ENCODE measurements at regions not wholly inside any gene's neighbourhood (a gene's known extent, or its start where the extent isn't known, plus 50 kb on each side); places are given as distances from the start of the nearest gene placed in this dataset. TPM values are rescaled to one million over a fixed set of nuclear protein-coding genes. Genes with fewer than 3 reads are reported as not detected.

DNA sequence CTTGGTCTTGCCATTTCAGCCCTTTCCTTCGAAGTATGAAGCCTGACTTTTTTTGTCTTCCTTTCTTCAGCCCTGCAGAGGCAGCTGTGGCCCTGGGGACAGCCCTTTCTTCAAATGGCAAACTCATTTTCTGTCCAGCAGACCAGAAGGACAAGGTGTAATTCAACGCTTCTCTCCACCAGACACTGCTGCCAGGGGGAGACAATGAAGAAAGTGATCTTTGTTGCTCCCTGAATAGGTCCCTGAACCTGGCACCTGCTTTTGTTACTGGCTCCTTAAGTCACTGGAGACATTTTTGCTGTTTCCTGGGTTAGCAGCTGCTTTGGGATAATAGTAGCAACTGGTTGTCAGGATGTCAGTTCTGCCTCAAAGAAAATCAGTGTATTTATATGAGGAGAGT is 50.8 kb upstream of the MACF1 start:
- TF ChIP-seq, protein P1, sequence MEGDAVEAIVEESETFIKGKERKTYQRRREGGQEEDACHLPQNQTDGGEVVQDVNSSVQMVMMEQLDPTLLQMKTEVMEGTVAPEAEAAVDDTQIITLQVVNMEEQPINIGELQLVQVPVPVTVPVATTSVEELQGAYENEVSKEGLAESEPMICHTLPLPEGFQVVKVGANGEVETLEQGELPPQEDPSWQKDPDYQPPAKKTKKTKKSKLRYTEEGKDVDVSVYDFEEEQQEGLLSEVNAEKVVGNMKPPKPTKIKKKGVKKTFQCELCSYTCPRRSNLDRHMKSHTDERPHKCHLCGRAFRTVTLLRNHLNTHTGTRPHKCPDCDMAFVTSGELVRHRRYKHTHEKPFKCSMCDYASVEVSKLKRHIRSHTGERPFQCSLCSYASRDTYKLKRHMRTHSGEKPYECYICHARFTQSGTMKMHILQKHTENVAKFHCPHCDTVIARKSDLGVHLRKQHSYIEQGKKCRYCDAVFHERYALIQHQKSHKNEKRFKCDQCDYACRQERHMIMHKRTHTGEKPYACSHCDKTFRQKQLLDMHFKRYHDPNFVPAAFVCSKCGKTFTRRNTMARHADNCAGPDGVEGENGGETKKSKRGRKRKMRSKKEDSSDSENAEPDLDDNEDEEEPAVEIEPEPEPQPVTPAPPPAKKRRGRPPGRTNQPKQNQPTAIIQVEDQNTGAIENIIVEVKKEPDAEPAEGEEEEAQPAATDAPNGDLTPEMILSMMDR (IDR thresholded peaks at IDR 0.05; ENCODE audit: control extremely low read depth, extremely low read depth), result no peak
- Histone ChIP-seq H3K9ac (ENCODE audit: insufficient read depth in 1 of 2, low read length in 2 of 2) (no peak overlapping the region), H3K4me3 (no peak overlapping the region), H3K4me1 (ENCODE audit: control insufficient read depth in 5 of 5, insufficient read depth in 5 of 5, low read length in 5 of 5) (peaks cover 28 to 86% (median 48%) of the 10 kb centered on the region in 5 donors), H3K27ac (ENCODE audit: low read depth in 1 of 2, low read length in 1 of 2) (peak overlapping the region in 1 of 2 donors; percentile 74), H3K9me3 (ENCODE audit: control insufficient read depth in 4 of 4, insufficient read depth in 3 of 4, low read length in 3 of 4) (no peaks in the 10 kb centered on the region), H3K36me3 (ENCODE audit: control insufficient read depth in 4 of 4, insufficient read depth in 4 of 4, low read length in 4 of 4) (no peaks in the 10 kb centered on the region), H3K27me3 (ENCODE audit: control insufficient read depth in 3 of 3, insufficient read depth in 3 of 3, low read length in 2 of 3) (no peaks in the 10 kb centered on the region)
- no peak for ATAC-seq (ENCODE audit: insufficient read depth, low FRiP score)
- 74 to 76% methylated on average over 2 of the region's 2 CpGs for WGBS, 2 donors
- DNase-seq, result no peak

DNA sequence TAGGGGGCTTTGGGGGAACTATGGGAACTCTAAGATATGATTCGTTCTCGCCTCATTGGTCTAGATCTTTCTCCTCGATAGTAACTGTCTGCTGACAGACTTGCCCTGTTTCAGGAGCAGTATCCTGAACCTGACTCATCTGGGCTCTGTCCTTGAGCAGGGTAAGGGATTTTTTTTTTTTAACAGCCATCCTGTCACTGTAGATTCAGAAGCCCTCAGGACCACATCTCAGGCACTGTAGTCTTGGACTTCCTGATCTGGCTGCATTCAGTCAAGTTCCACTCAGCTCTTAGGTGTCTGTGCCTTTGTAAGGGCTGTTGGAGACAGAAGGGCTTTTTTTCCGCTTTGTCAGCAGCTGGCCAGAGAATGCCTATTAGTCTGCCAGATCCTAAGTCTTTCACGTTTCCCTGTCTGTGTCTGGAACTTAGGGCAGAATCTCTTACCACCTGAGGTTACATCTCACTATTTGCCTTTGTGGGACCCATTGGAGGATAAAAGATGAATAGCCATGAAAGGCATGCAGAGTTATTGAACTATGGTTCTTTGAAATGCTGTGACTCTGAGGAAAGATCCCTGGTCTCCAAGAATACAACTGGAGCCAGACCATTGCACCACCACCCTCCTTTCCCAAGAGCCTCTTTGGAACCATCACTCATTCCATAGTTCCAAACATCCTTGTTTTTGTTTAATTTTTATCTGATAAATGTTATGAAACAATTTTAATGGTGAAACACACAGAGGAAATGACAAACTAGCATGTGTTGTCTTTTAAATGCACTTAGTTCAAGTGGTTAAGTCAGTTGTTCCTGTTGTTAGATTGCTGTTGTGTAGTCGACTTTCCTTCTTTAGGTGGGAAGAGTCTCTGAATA is 49.7 kb upstream of the MACF1 start:
- no peak for ATAC-seq (ENCODE audit: insufficient read depth, low FRiP score)
- Histone ChIP-seq H3K27ac (ENCODE audit: low read depth in 1 of 2, low read length in 1 of 2) (peak overlapping the region; percentile 5 to 80), H3K4me3 (no peak overlapping the region), H3K9me3 (ENCODE audit: control insufficient read depth in 4 of 4, insufficient read depth in 3 of 4, low read length in 3 of 4) (no peaks in the 10 kb centered on the region), H3K36me3 (ENCODE audit: control insufficient read depth in 4 of 4, insufficient read depth in 4 of 4, low read length in 4 of 4) (peaks cover 0 to 4% (median 0%) of the 10 kb centered on the region in 4 donors), H3K27me3 (ENCODE audit: control insufficient read depth in 3 of 3, insufficient read depth in 3 of 3, low read length in 2 of 3) (no peaks in the 10 kb centered on the region), H3K4me1 (ENCODE audit: control insufficient read depth in 5 of 5, insufficient read depth in 5 of 5, low read length in 5 of 5) (peaks cover 31 to 84% (median 44%) of the 10 kb centered on the region in 5 donors), H3K9ac (ENCODE audit: insufficient read depth in 1 of 2, low read length in 2 of 2) (peak overlapping the region in 1 of 2 donors; percentile 69)
- TF ChIP-seq, protein P1 (IDR thresholded peaks at IDR 0.05; ENCODE audit: control extremely low read depth, extremely low read depth), result no peak
- WGBS, 2 donors, result 42 to 57% methylated on average over 6 of the region's 6 CpGs
- DNase-seq, result peak; percentile 91 to 99 (median 98)

Small RNAs in the stretch of these regions (small RNA-seq; reads per million reads assigned to genes)
- not detected for gene RNA5SP44 (ENCODE audit: low replicate concordance)
- gene RNU6-608P (ENCODE audit: low replicate concordance), result not detected

Data from lung (tissue), 12 donors.